MM.1S (cell line): ENCODE measurements at regions not wholly inside any gene's neighbourhood (a gene's known extent, or its start where the extent isn't known, plus 50 kb on each side); places are given as distances from the start of the nearest gene placed in this dataset.

Experiments used
- DNase-seq: peaks from one replicate; pipeline ENCODE4 v3.0.0-alpha.2; 2015
- H2AFZ ChIP-seq: fragments of 300-600 bp; sonication (generic); 2 replicates; pipeline ENCODE4 v1.6.0; 2016; ENCODE audit warnings: antibody characterized with exemption, low read length
- H3F3A ChIP-seq: fragments of 300-600 bp; sonication (generic); 2 replicates; pipeline ENCODE4 v1.6.1; 2016; ENCODE audit warnings: mild to moderate bottlenecking, antibody characterized with exemption, low read length, moderate library complexity, mixed read lengths; ENCODE audit not compliant: insufficient read depth
- H3K27ac ChIP-seq: fragments of 300-600 bp; sonication (generic); 2 replicates; pipeline ENCODE4 v1.5.1; 2016; ENCODE audit warnings: mild to moderate bottlenecking, low read length
- H3K27me3 ChIP-seq: fragments of 300-600 bp; sonication (generic); replicated peaks from 2 replicates; pipeline ENCODE4 v1.6.0; 2016; ENCODE audit warnings: low read length; ENCODE audit not compliant: insufficient read depth
- H3K36me3 ChIP-seq: fragments of 300-600 bp; sonication (generic); replicated peaks from 2 replicates; pipeline ENCODE4 v1.6.1; 2016; ENCODE audit warnings: mild to moderate bottlenecking, low read length, mixed read lengths; ENCODE audit not compliant: insufficient read depth
- H3K4me1 ChIP-seq: fragments of 300-600 bp; sonication (generic); 2 replicates; pipeline ENCODE4 v1.6.1; 2016; ENCODE audit warnings: low read length, mixed read lengths
- H3K4me2 ChIP-seq: fragments of 300-600 bp; sonication (generic); 2 replicates; pipeline ENCODE4 v1.6.0; 2016; ENCODE audit warnings: low read depth, low read length
- H3K4me3 ChIP-seq: fragments of 300-600 bp; sonication (generic); 2 replicates; pipeline ENCODE4 v1.5.1; 2016; ENCODE audit warnings: low read length, mixed read lengths
- H3K79me2 ChIP-seq: fragments of 300-600 bp; sonication (generic); 2 replicates; pipeline ENCODE4 v1.6.1; 2016; ENCODE audit warnings: mixed run types, low read length, mixed read lengths
- H3K9ac ChIP-seq: fragments of 300-600 bp; sonication (generic); 2 replicates; pipeline ENCODE4 v1.6.1; 2016; ENCODE audit warnings: low read length, mixed read lengths
- H3K9me2 ChIP-seq: fragments of 300-600 bp; sonication (generic); replicated peaks from 2 replicates; pipeline ENCODE4 v1.6.1; 2016; ENCODE audit warnings: mild to moderate bottlenecking, low read length, mixed read lengths; ENCODE audit not compliant: insufficient read depth
- H3K9me3 ChIP-seq: fragments of 300-600 bp; sonication (generic); replicated peaks from 2 replicates; pipeline ENCODE4 v1.6.1; 2016; ENCODE audit warnings: mild to moderate bottlenecking, low read length, mixed read lengths; ENCODE audit not compliant: insufficient read depth
- H4K20me1 ChIP-seq: fragments of 300-600 bp; sonication (generic); 2 replicates; pipeline ENCODE4 v1.6.1; 2016; ENCODE audit warnings: mild to moderate bottlenecking, low read length, moderate library complexity, mixed read lengths; ENCODE audit not compliant: insufficient read depth
- CTCF ChIP-seq: fragments of 300-600 bp; sonication (generic); IDR thresholded peaks from 2 replicates; pipeline ENCODE4 v1.5.1; 2016; ENCODE audit warnings: antibody characterized with exemption, low read length, mixed read lengths
- EZH2 ChIP-seq: fragments of 300-600 bp; sonication (generic); optimal IDR thresholded peaks from 2 replicates; pipeline ENCODE3; 2017; ENCODE audit warnings: low read depth, mild to moderate bottlenecking, antibody characterized with exemption, low read length, mixed read lengths
- EZH2phosphoT487 ChIP-seq: fragments of 300-600 bp; sonication (generic); IDR thresholded peaks from 2 replicates; pipeline ENCODE4 v1.6.1; 2018; ENCODE audit warnings: antibody characterized with exemption, low read length

GRCh38 chr3:145244327-145244726 is 916.7 kb downstream of the PLOD2 start:
- no peaks in the 10 kb centered on the region for H3F3A ChIP-seq
- no peak overlapping the region for H3K4me3 ChIP-seq
- no peaks in the 10 kb centered on the region for H3K9me3 ChIP-seq
- no peaks in the 10 kb centered on the region for H3K79me2 ChIP-seq
- no peak for DNase-seq
- no peaks in the 10 kb centered on the region for H3K9me2 ChIP-seq
- no peak overlapping the region for H3K27ac ChIP-seq
- no peaks in the 10 kb centered on the region for H3K36me3 ChIP-seq
- TF ChIP-seq CTCF (no peak), EZH2phosphoT487 (no peak), EZH2 (no peak)
- H4K20me1 ChIP-seq: no peaks in the 10 kb centered on the region
- no peaks in the 10 kb centered on the region for H3K4me1 ChIP-seq
- no peaks in the 10 kb centered on the region for H3K27me3 ChIP-seq
- no peak overlapping the region for H2AFZ ChIP-seq
- no peak overlapping the region for H3K4me2 ChIP-seq
- H3K9ac ChIP-seq: no peak overlapping the region

- Histone ChIP-seq H3K79me2 (no peaks in the 10 kb centered on the region), H4K20me1 (no peaks in the 10 kb centered on the region), H3K4me3 (no peak overlapping the region), H3K9me3 (no peaks in the 10 kb centered on the region), H3K27me3 (no peaks in the 10 kb centered on the region), H2AFZ (no peak overlapping the region), H3K27ac (no peak overlapping the region), H3K9ac (no peak overlapping the region), H3F3A (no peaks in the 10 kb centered on the region), H3K4me1 (no peaks in the 10 kb centered on the region), H3K9me2 (no peaks in the 10 kb centered on the region), H3K36me3 (no peaks in the 10 kb centered on the region), H3K4me2 (no peak overlapping the region)
- TF ChIP-seq CTCF (no peak), EZH2 (no peak), EZH2phosphoT487 (no peak)
- DNase-seq: no peak
Measured at GRCh38 chr3:145246291-145246690, 914.7 kb downstream of the PLOD2 start.

- Histone ChIP-seq H3K27me3 (no peaks in the 10 kb centered on the region), H4K20me1 (no peaks in the 10 kb centered on the region), H3K4me3 (no peak overlapping the region), H3K79me2 (no peaks in the 10 kb centered on the region), H3K9me3 (no peaks in the 10 kb centered on the region), H2AFZ (no peak overlapping the region), H3K9me2 (no peaks in the 10 kb centered on the region), H3K27ac (no peak overlapping the region), H3K36me3 (no peaks in the 10 kb centered on the region), H3K4me2 (no peak overlapping the region), H3K4me1 (no peaks in the 10 kb centered on the region), H3F3A (no peaks in the 10 kb centered on the region), H3K9ac (no peak overlapping the region)
- TF ChIP-seq EZH2 (no peak), EZH2phosphoT487 (no peak), CTCF (no peak)
- DNase-seq: no peak
Measured at GRCh38 chr3:145248928-145249327, 912.1 kb downstream of the PLOD2 start.
